B cell (primary cell): ENCODE measurements at regions not wholly inside any gene's neighbourhood (a gene's known extent, or its start where the extent isn't known, plus 50 kb on each side); places are given as distances from the start of the nearest gene placed in this dataset.

Experiments used
- EZH2 ChIP-seq: IDR thresholded peaks from 2 replicates; pipeline ENCODE4 v1.6.1; 2012; ENCODE audit warnings: borderline replicate concordance, low read depth, mild to moderate bottlenecking, moderate library complexity, low read length; ENCODE audit not compliant: insufficient read depth, poor library complexity, severe bottlenecking
- TF ChIP-seq, protein P1 (sequence below): fragments of 200-600 bp; IDR thresholded peaks from one replicate; pipeline ENCODE4 v1.8.0; 2022; ENCODE audit warnings: antibody characterized with exemption, mild to moderate bottlenecking

GRCh38 chr3:31476209-31476608 is 56.5 kb upstream of the STT3B start:
- TF ChIP-seq, protein P1, sequence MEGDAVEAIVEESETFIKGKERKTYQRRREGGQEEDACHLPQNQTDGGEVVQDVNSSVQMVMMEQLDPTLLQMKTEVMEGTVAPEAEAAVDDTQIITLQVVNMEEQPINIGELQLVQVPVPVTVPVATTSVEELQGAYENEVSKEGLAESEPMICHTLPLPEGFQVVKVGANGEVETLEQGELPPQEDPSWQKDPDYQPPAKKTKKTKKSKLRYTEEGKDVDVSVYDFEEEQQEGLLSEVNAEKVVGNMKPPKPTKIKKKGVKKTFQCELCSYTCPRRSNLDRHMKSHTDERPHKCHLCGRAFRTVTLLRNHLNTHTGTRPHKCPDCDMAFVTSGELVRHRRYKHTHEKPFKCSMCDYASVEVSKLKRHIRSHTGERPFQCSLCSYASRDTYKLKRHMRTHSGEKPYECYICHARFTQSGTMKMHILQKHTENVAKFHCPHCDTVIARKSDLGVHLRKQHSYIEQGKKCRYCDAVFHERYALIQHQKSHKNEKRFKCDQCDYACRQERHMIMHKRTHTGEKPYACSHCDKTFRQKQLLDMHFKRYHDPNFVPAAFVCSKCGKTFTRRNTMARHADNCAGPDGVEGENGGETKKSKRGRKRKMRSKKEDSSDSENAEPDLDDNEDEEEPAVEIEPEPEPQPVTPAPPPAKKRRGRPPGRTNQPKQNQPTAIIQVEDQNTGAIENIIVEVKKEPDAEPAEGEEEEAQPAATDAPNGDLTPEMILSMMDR = no peak
- TF ChIP-seq EZH2 = no peak
